DOHH2 (cell line): ENCODE measurements at regions not wholly inside any gene's neighbourhood (a gene's known extent, or its start where the extent isn't known, plus 50 kb on each side); places are given as distances from the start of the nearest gene placed in this dataset.

Experiments
- EZH2phosphoT487 ChIP-seq: fragments of 200-600 bp; sonication (generic); IDR thresholded peaks from 2 replicates; pipeline ENCODE4 v1.6.1; 2017; ENCODE audit warnings: borderline replicate concordance, mild to moderate bottlenecking, antibody characterized with exemption, low read length, moderate library complexity, mixed read lengths
- TF ChIP-seq, protein P1 (sequence below): fragments of 200-600 bp; sonication (generic); IDR thresholded peaks from one replicate; pipeline ENCODE4 v1.5.1; 2014; ENCODE audit warnings: antibody characterized with exemption, mild to moderate bottlenecking, low read depth, low read length; ENCODE audit not compliant: poor library complexity, severe bottlenecking

DNA sequence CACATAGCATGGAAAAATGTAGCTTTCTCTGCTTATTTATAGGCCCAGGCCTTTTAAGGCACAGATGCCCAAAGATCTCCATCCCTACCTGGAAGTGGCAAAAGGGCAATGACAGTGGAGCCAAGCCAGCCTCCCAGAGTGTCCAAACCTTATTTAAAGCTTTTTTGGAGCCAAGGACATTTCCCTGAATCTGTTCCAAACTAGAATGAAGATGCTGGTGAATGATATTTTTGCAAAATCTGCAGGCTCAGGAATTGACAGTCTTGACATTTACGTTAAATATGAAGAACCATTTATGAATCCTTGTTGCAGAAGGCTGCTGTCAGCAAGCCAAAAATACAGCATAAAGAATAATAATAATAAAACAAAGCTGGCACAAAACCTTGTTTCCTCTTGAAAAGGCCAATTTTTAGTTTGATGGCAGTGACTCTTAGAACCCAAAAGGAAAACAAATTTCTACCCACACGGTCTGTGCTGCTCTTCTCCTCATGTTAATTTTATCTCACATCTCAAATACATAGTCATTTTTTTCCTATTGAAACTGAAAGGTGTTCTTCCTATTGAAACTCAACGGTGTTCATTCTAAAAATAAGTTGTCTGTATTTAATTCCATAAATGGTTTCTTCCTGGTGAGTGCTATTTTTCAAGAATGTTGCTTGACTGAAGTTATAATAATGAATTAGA is 206.3 kb upstream of the TBL1X start:
- TF ChIP-seq, protein P1, sequence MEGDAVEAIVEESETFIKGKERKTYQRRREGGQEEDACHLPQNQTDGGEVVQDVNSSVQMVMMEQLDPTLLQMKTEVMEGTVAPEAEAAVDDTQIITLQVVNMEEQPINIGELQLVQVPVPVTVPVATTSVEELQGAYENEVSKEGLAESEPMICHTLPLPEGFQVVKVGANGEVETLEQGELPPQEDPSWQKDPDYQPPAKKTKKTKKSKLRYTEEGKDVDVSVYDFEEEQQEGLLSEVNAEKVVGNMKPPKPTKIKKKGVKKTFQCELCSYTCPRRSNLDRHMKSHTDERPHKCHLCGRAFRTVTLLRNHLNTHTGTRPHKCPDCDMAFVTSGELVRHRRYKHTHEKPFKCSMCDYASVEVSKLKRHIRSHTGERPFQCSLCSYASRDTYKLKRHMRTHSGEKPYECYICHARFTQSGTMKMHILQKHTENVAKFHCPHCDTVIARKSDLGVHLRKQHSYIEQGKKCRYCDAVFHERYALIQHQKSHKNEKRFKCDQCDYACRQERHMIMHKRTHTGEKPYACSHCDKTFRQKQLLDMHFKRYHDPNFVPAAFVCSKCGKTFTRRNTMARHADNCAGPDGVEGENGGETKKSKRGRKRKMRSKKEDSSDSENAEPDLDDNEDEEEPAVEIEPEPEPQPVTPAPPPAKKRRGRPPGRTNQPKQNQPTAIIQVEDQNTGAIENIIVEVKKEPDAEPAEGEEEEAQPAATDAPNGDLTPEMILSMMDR = no peak
- TF ChIP-seq EZH2phosphoT487 = no peak
